HL-60 (cell line): ENCODE measurements at regions not wholly inside any gene's neighbourhood (a gene's known extent, or its start where the extent isn't known, plus 50 kb on each side); places are given as distances from the start of the nearest gene placed in this dataset.

Experiments used
- DNase-seq, 2 experiments: peaks; one replicate each; pipeline ENCODE4 v3.0.0-alpha.2; 2010 to 2020; ENCODE audit warnings: low read depth in 1 of 2, low spot score in 1 of 2
- H3K27ac ChIP-seq: fragments of 250-450 bp; sonication (Bioruptor Pico); replicated peaks from 2 replicates; pipeline ENCODE4 v1.5.1; 2020; ENCODE audit warnings: mild to moderate bottlenecking, moderate library complexity
- H3K27me3 ChIP-seq: fragments of 250-450 bp; sonication (Bioruptor Pico); 2 replicates; pipeline ENCODE4 v1.5.1; 2021; ENCODE audit warnings: mild to moderate bottlenecking, moderate library complexity; ENCODE audit not compliant: insufficient read depth, poor library complexity, severe bottlenecking
- H3K4me3 ChIP-seq: replicated peaks from 2 replicates; pipeline ENCODE4 v1.5.1; 2011; ENCODE audit warnings: mild to moderate bottlenecking, control low read depth, low read length; ENCODE audit not compliant: insufficient read depth
- CTCF ChIP-seq: IDR thresholded peaks from one replicate; pipeline ENCODE4 v1.5.1; 2011; ENCODE audit warnings: low read length, control low read depth, inconsistent platforms; ENCODE audit not compliant: insufficient read depth
- GABPA ChIP-seq: IDR thresholded peaks from 2 replicates; pipeline ENCODE4 v1.6.1; 2012; ENCODE audit warnings: low read depth
- POLR2AphosphoS5 ChIP-seq: IDR thresholded peaks from 2 replicates; pipeline ENCODE4 v1.6.1; 2012; ENCODE audit warnings: low read depth
- SPI1 ChIP-seq: IDR thresholded peaks from 2 replicates; pipeline ENCODE4 v1.6.1; 2012; ENCODE audit warnings: low read depth, mild to moderate bottlenecking, borderline replicate concordance
- TF ChIP-seq, protein P1 (sequence below): IDR thresholded peaks from 2 replicates; pipeline ENCODE4 v1.6.1; 2012; ENCODE audit warnings: low read depth; ENCODE audit not compliant: insufficient replicate concordance

DNA sequence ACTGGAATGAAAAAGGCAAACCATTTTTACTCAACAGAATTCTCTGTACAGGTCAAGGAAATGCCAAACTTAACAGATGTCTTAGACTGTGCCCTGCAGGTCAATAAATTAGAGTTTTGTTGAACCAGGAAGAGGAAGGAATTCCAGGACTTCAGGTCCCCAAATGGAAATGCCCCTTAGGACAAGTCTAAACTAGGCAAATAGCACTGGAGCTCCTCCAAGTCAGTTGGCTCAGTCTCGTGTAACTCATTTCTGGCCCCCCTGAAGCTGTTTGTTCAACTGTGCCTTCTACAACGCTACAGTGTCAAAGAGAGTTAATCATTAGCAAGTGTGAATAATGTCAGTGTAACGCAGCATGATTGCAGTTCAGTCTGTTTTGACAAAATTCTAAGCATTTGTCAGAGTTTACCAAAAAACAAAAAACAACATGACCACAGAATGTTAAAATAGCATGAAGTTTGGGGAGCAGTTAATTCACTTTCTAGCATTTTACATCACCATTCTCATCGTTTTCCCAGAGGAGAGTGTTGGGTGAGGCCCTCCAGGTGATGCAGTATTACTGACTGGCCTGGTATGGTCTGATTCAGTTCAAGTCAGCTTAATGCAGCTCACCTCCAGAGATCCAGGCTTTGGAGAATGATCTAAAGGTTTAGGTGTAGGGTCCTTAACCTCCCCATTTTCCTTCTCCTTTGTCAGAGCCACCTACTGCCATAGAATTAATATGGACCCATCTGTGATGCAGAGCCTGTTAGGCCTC lies 108.1 kb downstream of the AQP4 start:
- no peak for TF ChIP-seq SPI1
- TF ChIP-seq GABPA: no peak
- TF ChIP-seq CTCF: no peak
- no peak for TF ChIP-seq POLR2AphosphoS5
- TF ChIP-seq, protein P1, sequence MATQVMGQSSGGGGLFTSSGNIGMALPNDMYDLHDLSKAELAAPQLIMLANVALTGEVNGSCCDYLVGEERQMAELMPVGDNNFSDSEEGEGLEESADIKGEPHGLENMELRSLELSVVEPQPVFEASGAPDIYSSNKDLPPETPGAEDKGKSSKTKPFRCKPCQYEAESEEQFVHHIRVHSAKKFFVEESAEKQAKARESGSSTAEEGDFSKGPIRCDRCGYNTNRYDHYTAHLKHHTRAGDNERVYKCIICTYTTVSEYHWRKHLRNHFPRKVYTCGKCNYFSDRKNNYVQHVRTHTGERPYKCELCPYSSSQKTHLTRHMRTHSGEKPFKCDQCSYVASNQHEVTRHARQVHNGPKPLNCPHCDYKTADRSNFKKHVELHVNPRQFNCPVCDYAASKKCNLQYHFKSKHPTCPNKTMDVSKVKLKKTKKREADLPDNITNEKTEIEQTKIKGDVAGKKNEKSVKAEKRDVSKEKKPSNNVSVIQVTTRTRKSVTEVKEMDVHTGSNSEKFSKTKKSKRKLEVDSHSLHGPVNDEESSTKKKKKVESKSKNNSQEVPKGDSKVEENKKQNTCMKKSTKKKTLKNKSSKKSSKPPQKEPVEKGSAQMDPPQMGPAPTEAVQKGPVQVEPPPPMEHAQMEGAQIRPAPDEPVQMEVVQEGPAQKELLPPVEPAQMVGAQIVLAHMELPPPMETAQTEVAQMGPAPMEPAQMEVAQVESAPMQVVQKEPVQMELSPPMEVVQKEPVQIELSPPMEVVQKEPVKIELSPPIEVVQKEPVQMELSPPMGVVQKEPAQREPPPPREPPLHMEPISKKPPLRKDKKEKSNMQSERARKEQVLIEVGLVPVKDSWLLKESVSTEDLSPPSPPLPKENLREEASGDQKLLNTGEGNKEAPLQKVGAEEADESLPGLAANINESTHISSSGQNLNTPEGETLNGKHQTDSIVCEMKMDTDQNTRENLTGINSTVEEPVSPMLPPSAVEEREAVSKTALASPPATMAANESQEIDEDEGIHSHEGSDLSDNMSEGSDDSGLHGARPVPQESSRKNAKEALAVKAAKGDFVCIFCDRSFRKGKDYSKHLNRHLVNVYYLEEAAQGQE: no peak
- DNase-seq: no peak
- Histone ChIP-seq H3K27ac (no peak overlapping the region), H3K4me3 (no peak overlapping the region), H3K27me3 (no peaks in the 10 kb centered on the region)

- no peak for DNase-seq
- no peak for TF ChIP-seq CTCF
- TF ChIP-seq, protein P1: no peak
- no peak for TF ChIP-seq POLR2AphosphoS5
- no peak for TF ChIP-seq GABPA
- TF ChIP-seq SPI1: no peak
- Histone ChIP-seq H3K27ac (no peak overlapping the region), H3K27me3 (no peaks in the 10 kb centered on the region), H3K4me3 (no peak overlapping the region)
Observed at GRCh38 chr18:26756556-26756955, 109.0 kb downstream of the AQP4 start.

GRCh38 chr18:26746826-26747475 lies 118.6 kb downstream of the AQP4 start:
- TF ChIP-seq POLR2AphosphoS5 (no peak), GABPA (no peak), SPI1 (no peak), CTCF (no peak)
- TF ChIP-seq, protein P1: no peak
- H3K4me3 ChIP-seq: no peak overlapping the region
- no peaks in the 10 kb centered on the region for H3K27me3 ChIP-seq
- no peak for DNase-seq
- H3K27ac ChIP-seq: no peak overlapping the region
